Osteoblast (primary cell): ENCODE measurements at regions not wholly inside any gene's neighbourhood (a gene's known extent, or its start where the extent isn't known, plus 50 kb on each side); places are given as distances from the start of the nearest gene placed in this dataset.

Source experiments
- DNase-seq: peaks from one replicate; pipeline ENCODE4 v3.0.0; 2011; ENCODE audit warnings: low spot score, mixed read lengths; ENCODE audit not compliant: insufficient read length; ENCODE audit errors: missing footprints
- H2AFZ ChIP-seq: 2 replicates; pipeline ENCODE4 v1.6.0; 2011; ENCODE audit warnings: mild to moderate bottlenecking, low read length
- H3K27ac ChIP-seq: 2 replicates; pipeline ENCODE4 v1.5.1; 2011; ENCODE audit warnings: mild to moderate bottlenecking, low read depth, low read length, moderate library complexity
- H3K27me3 ChIP-seq: 2 replicates; pipeline ENCODE4 v1.6.0; 2012; ENCODE audit warnings: mild to moderate bottlenecking, control low read depth, inconsistent platforms, low read length, moderate library complexity; ENCODE audit not compliant: insufficient read depth
- H3K36me3 ChIP-seq: 2 replicates; pipeline ENCODE4 v1.5.1; 2011; ENCODE audit warnings: mild to moderate bottlenecking, low read length, control low read depth, moderate library complexity; ENCODE audit not compliant: insufficient read depth
- H3K4me1 ChIP-seq: 2 replicates; pipeline ENCODE4 v1.5.1; 2011; ENCODE audit warnings: mild to moderate bottlenecking, low read length, control low read depth, moderate library complexity; ENCODE audit not compliant: insufficient read depth
- H3K4me2 ChIP-seq: 2 replicates; pipeline ENCODE4 v1.6.0; 2011; ENCODE audit warnings: mild to moderate bottlenecking, low read length; ENCODE audit not compliant: insufficient read depth
- H3K4me3 ChIP-seq: fragments of 200-600 bp; sonication (generic); 3 replicates; pipeline ENCODE4 v1.5.1; 2012; ENCODE audit warnings: mild to moderate bottlenecking, low read length, inconsistent platforms; ENCODE audit not compliant: insufficient read depth
- H3K79me2 ChIP-seq: 2 replicates; pipeline ENCODE4 v1.6.0; 2012; ENCODE audit warnings: mild to moderate bottlenecking, low read length, control low read depth, inconsistent platforms; ENCODE audit not compliant: insufficient read depth
- H3K9me3 ChIP-seq: 2 replicates; pipeline ENCODE4 v1.5.1; 2011; ENCODE audit warnings: low read depth, low read length, control low read depth
- H4K20me1 ChIP-seq: 2 replicates; pipeline ENCODE4 v1.6.0; 2012; ENCODE audit warnings: mild to moderate bottlenecking, low read length, control low read depth; ENCODE audit not compliant: insufficient read depth
- TF ChIP-seq, protein P1 (sequence below): IDR thresholded peaks from 2 replicates; pipeline ENCODE4 v1.5.1; 2011; ENCODE audit warnings: mild to moderate bottlenecking, low read depth, low read length, moderate library complexity; ENCODE audit errors: extremely low read depth

DNA sequence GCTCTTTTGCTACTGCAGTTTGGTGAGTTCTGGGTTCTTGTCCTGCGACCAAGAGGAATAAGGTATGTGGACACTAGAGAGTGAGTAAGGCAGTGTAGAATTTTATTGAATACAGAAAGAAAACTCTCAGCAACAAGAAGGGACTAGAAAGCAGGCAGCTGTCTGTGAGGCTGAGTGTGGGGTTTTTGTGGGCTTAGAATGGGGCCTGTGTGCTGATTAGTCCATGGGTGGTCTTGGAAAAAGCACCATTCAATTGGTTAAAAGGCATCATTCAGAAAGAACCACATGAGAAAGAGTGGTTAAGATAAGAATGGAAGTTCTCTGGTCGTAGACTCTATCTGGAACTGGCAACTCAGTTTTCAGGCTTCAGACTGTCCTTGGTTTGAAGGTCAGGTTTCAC is 298.8 kb downstream of the TGFB2 start:
- Histone ChIP-seq H3K4me2 (no peak overlapping the region), H3K4me3 (no peak overlapping the region), H3K27me3 (no peaks in the 10 kb centered on the region), H4K20me1 (no peaks in the 10 kb centered on the region), H3K4me1 (peaks cover 12% of the 10 kb centered on the region), H3K27ac (no peak overlapping the region), H2AFZ (no peak overlapping the region), H3K79me2 (no peaks in the 10 kb centered on the region), H3K36me3 (no peaks in the 10 kb centered on the region), H3K9me3 (no peaks in the 10 kb centered on the region)
- TF ChIP-seq, protein P1, sequence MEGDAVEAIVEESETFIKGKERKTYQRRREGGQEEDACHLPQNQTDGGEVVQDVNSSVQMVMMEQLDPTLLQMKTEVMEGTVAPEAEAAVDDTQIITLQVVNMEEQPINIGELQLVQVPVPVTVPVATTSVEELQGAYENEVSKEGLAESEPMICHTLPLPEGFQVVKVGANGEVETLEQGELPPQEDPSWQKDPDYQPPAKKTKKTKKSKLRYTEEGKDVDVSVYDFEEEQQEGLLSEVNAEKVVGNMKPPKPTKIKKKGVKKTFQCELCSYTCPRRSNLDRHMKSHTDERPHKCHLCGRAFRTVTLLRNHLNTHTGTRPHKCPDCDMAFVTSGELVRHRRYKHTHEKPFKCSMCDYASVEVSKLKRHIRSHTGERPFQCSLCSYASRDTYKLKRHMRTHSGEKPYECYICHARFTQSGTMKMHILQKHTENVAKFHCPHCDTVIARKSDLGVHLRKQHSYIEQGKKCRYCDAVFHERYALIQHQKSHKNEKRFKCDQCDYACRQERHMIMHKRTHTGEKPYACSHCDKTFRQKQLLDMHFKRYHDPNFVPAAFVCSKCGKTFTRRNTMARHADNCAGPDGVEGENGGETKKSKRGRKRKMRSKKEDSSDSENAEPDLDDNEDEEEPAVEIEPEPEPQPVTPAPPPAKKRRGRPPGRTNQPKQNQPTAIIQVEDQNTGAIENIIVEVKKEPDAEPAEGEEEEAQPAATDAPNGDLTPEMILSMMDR = no peak
- no peak for DNase-seq

DNA sequence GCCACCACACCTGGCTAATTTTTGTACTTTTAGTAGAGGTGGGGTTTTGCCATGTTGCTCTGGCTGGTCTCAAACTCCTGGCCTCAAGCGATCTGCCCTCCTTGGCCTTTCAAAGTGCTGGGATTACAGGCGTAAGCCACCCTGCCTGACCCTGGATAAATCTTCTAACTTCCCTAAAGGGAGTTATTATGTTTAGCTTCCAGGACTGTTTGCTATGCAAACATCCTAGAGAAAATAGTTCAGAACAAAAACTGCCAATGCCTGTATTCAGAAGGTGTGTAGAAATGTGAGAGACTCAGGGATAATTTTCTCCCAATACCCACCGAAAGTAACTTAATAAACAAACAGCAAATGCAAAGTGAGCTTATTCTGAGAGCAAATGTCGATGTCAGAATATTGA is 301.2 kb downstream of the TGFB2 start:
- Histone ChIP-seq H2AFZ (no peak overlapping the region), H4K20me1 (no peaks in the 10 kb centered on the region), H3K4me2 (no peak overlapping the region), H3K79me2 (no peaks in the 10 kb centered on the region), H3K9me3 (no peaks in the 10 kb centered on the region), H3K4me1 (peaks cover 12% of the 10 kb centered on the region), H3K27me3 (no peaks in the 10 kb centered on the region), H3K4me3 (no peak overlapping the region), H3K27ac (no peak overlapping the region), H3K36me3 (no peaks in the 10 kb centered on the region)
- TF ChIP-seq, protein P1 = no peak
- no peak for DNase-seq

DNA sequence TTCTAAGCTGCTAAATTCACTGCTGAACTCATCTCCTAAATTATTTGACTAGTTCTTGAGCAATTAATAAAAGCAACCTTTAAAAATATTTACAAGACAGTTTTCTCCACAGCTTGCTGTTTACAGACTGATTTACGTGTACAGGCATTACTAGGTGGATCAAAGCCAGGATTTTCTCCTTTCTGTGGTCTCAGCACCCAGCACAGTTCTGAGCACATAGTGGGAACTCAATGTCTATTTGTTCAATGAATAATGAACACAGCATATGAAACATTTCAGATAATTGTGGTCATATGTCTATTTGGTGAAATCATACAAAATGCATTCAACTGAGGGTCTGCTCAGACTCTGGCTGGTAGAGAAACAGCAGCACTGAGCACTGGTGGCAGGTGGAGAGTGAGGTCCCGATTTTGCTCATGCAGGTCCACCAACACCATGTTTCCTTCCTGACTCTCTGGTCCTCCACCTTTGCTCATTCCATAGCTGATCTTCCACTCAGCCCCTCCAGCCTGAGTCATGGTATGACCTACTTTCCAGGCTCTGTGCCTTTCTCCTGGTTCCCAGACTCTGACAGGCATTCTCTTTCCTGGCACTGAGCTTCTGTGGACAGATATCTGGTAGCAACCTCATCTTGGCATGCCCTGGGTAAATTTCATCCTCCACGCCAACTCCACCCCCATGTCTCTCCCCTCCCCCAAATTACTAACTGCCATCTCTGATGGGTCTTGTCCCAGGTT is 311.3 kb downstream of the TGFB2 start:
- no peak overlapping the region for H3K27ac ChIP-seq
- H4K20me1 ChIP-seq = no peaks in the 10 kb centered on the region
- H3K36me3 ChIP-seq = no peaks in the 10 kb centered on the region
- no peak overlapping the region for H3K4me3 ChIP-seq
- TF ChIP-seq, protein P1 = no peak
- no peaks in the 10 kb centered on the region for H3K9me3 ChIP-seq
- no peaks in the 10 kb centered on the region for H3K27me3 ChIP-seq
- H3K4me2 ChIP-seq = no peak overlapping the region
- no peak overlapping the region for H2AFZ ChIP-seq
- H3K79me2 ChIP-seq = no peaks in the 10 kb centered on the region
- H3K4me1 ChIP-seq = peaks cover 49% of the 10 kb centered on the region
- DNase-seq = peak; percentile 62

DNA sequence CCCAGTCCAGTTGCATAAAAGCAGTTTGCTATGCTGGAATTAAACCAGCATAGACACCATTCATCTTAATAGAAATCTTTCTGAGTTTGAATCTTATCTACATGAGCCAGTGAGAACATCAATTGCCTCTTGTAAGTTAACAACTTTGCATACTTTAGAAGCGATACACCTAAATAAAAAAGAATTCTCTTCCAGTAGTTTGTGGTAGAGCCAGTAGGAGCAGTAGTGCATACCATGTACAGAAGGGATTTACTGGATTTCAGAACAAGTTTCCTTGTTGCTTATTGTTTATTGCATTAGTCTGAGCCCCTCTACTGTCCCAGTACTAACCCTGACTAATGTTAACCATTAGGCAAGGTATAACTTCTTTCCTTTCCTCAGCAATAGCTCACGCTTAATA is 313.1 kb downstream of the TGFB2 start:
- H3K27me3 ChIP-seq = no peaks in the 10 kb centered on the region
- DNase-seq = no peak
- no peaks in the 10 kb centered on the region for H3K9me3 ChIP-seq
- H3K4me3 ChIP-seq = no peak overlapping the region
- no peak overlapping the region for H2AFZ ChIP-seq
- H3K4me2 ChIP-seq = no peak overlapping the region
- H3K4me1 ChIP-seq = peaks cover 49% of the 10 kb centered on the region
- TF ChIP-seq, protein P1 = peak; percentile 23
- peak overlapping the region; percentile 82 for H3K27ac ChIP-seq
- H4K20me1 ChIP-seq = no peaks in the 10 kb centered on the region
- no peaks in the 10 kb centered on the region for H3K36me3 ChIP-seq
- no peaks in the 10 kb centered on the region for H3K79me2 ChIP-seq
